H9 (cell line): ENCODE measurements at regions not wholly inside any gene's neighbourhood (a gene's known extent, or its start where the extent isn't known, plus 50 kb on each side); places are given as distances from the start of the nearest gene placed in this dataset.

Experiments
- DNase-seq: peaks from one replicate; pipeline ENCODE4 v3.0.0-alpha.2; 2017
- H2AFZ ChIP-seq: one replicate; pipeline ENCODE4 v1.6.1; 2013; ENCODE audit warnings: mild to moderate bottlenecking, low read length, control low read depth, moderate library complexity
- H2AK5ac ChIP-seq: 2 replicates; pipeline ENCODE4 v1.6.1; 2013; ENCODE audit warnings: low read length, control low read depth, mixed read lengths; ENCODE audit not compliant: insufficient read length
- H2BK120ac ChIP-seq: one replicate; pipeline ENCODE4 v1.6.1; 2013; ENCODE audit warnings: low read depth, mild to moderate bottlenecking, low read length, control low read depth, inconsistent platforms; ENCODE audit not compliant: poor library complexity, severe bottlenecking
- H2BK12ac ChIP-seq: 2 replicates; pipeline ENCODE4 v1.6.1; 2013; ENCODE audit warnings: low read length, control low read depth, mixed read lengths, low read depth; ENCODE audit not compliant: insufficient read length
- H2BK15ac ChIP-seq: 2 replicates; pipeline ENCODE4 v1.6.1; 2013; ENCODE audit warnings: low read depth, low read length, control low read depth
- H2BK20ac ChIP-seq: one replicate; pipeline ENCODE4 v1.6.1; 2013; ENCODE audit warnings: low read depth, mild to moderate bottlenecking, low read length, control low read depth, inconsistent platforms; ENCODE audit not compliant: poor library complexity, severe bottlenecking
- H2BK5ac ChIP-seq: 2 replicates; pipeline ENCODE4 v1.6.1; 2013; ENCODE audit warnings: low read length, control low read depth, mixed read lengths; ENCODE audit not compliant: insufficient read length
- H3K14ac ChIP-seq: 2 replicates; pipeline ENCODE4 v1.6.1; 2013; ENCODE audit warnings: low read length, control low read depth; ENCODE audit not compliant: insufficient read depth
- H3K18ac ChIP-seq: 2 replicates; pipeline ENCODE4 v1.6.1; 2013; ENCODE audit warnings: low read depth, mild to moderate bottlenecking, mixed read lengths, low read length, control low read depth; ENCODE audit not compliant: insufficient read length
- H3K23ac ChIP-seq: 2 replicates; pipeline ENCODE4 v1.6.1; 2013; ENCODE audit warnings: low read length, control low read depth, mixed read lengths, low read depth; ENCODE audit not compliant: insufficient read length
- H3K23me2 ChIP-seq: 2 replicates; pipeline ENCODE4 v1.6.1; 2013; ENCODE audit warnings: low read depth, mild to moderate bottlenecking, mixed read lengths, low read length, control low read depth; ENCODE audit not compliant: insufficient read length, poor library complexity, severe bottlenecking
- H3K27ac ChIP-seq: 2 replicates; pipeline ENCODE4 v1.5.1; 2013; ENCODE audit warnings: low read length, control low read depth, mixed read lengths, low read depth; ENCODE audit not compliant: insufficient read length
- H3K27me3 ChIP-seq: 2 replicates; pipeline ENCODE4 v1.6.1; 2013; ENCODE audit warnings: low read length, control low read depth, inconsistent platforms; ENCODE audit not compliant: insufficient read depth
- H3K4ac ChIP-seq: 2 replicates; pipeline ENCODE4 v1.6.1; 2013; ENCODE audit warnings: low read depth, mild to moderate bottlenecking, control low read depth, inconsistent platforms, low read length, moderate library complexity
- H3K4me1 ChIP-seq: 2 replicates; pipeline ENCODE4 v1.6.1; 2013; ENCODE audit warnings: low read length, control low read depth, inconsistent platforms; ENCODE audit not compliant: insufficient read depth
- H3K4me2 ChIP-seq: 2 replicates; pipeline ENCODE4 v1.6.1; 2013; ENCODE audit warnings: low read length, control low read depth, mixed read lengths; ENCODE audit not compliant: insufficient read length, insufficient read depth
- H3K56ac ChIP-seq: 2 replicates; pipeline ENCODE4 v1.6.1; 2013; ENCODE audit warnings: low read depth, mild to moderate bottlenecking, mixed read lengths, low read length, control low read depth; ENCODE audit not compliant: insufficient read length
- H3K79me1 ChIP-seq: 2 replicates; pipeline ENCODE4 v1.6.1; 2013; ENCODE audit warnings: low read depth, mild to moderate bottlenecking, moderate library complexity, low read length, control low read depth, inconsistent platforms; ENCODE audit not compliant: insufficient read depth, poor library complexity, severe bottlenecking
- H3K79me2 ChIP-seq: 2 replicates; pipeline ENCODE4 v1.6.1; 2013; ENCODE audit warnings: low read length, control low read depth, inconsistent platforms; ENCODE audit not compliant: insufficient read depth
- H3K9ac ChIP-seq: 2 replicates; pipeline ENCODE4 v1.6.1; 2013; ENCODE audit warnings: low read length, control low read depth, mixed read lengths; ENCODE audit not compliant: insufficient read length; ENCODE audit errors: extremely low read depth
- H3K9me3 ChIP-seq: one replicate; pipeline ENCODE4 v1.6.1; 2013; ENCODE audit warnings: low read depth, low read length, inconsistent platforms; ENCODE audit not compliant: control insufficient read depth
- H3T11ph ChIP-seq: one replicate; pipeline ENCODE4 v1.6.1; 2013; ENCODE audit warnings: mild to moderate bottlenecking, low read length, control low read depth, inconsistent platforms
- H4K20me1 ChIP-seq: one replicate; pipeline ENCODE4 v1.6.1; 2013; ENCODE audit not compliant: control insufficient read depth, insufficient read length, insufficient read depth
- H4K5ac ChIP-seq: 2 replicates; pipeline ENCODE4 v1.6.1; 2013; ENCODE audit warnings: low read depth, mild to moderate bottlenecking, mixed read lengths, low read length, control low read depth; ENCODE audit not compliant: insufficient read length
- H4K8ac ChIP-seq: replicated peaks from 2 replicates; pipeline ENCODE4 v1.6.1; 2013; ENCODE audit warnings: low read length, control low read depth, mixed read lengths, low read depth; ENCODE audit not compliant: insufficient read length
- H4K91ac ChIP-seq: 2 replicates; pipeline ENCODE4 v1.6.1; 2013; ENCODE audit warnings: low read depth, mild to moderate bottlenecking, moderate library complexity, mixed read lengths, low read length, control low read depth; ENCODE audit not compliant: insufficient read length
- H3K27ac Mint-ChIP-seq, 3 experiments: 2 replicates in 2 of 3; 3 replicates in 1 of 3; pipeline ENCODE4 v1.8.0; 2020 to 2021; ENCODE audit warnings: mixed read lengths in 3 of 3, mild to moderate bottlenecking in 1 of 3, moderate library complexity in 1 of 3
- H3K27me3 Mint-ChIP-seq: 2 replicates; pipeline ENCODE4 v1.8.0; 2021; ENCODE audit warnings: low read depth, mild to moderate bottlenecking, moderate library complexity, mixed read lengths
- H3K36me3 Mint-ChIP-seq, 3 experiments: 2 replicates in 2 of 3; 3 replicates in 1 of 3; pipeline ENCODE4 v1.8.0; 2020 to 2021; ENCODE audit warnings: low read depth in 3 of 3, mixed read lengths in 3 of 3; ENCODE audit not compliant: insufficient read depth in 1 of 3
- H3K4me1 Mint-ChIP-seq, 2 experiments: 2 replicates each; pipeline ENCODE4 v1.8.0; 2020; ENCODE audit warnings: mixed read lengths in 2 of 2
- H3K4me3 Mint-ChIP-seq, 2 experiments: 2 replicates in 1 of 2; 3 replicates in 1 of 2; pipeline ENCODE4 v1.8.0; 2020 to 2021; ENCODE audit warnings: mild to moderate bottlenecking in 2 of 2, mixed read lengths in 2 of 2, moderate library complexity in 1 of 2
- H3K9me3 Mint-ChIP-seq, 2 experiments: 2 replicates in 1 of 2; 3 replicates in 1 of 2; pipeline ENCODE4 v1.8.0; 2020; ENCODE audit warnings: mild to moderate bottlenecking in 2 of 2, mixed read lengths in 2 of 2, moderate library complexity in 1 of 2
- WGBS: extraction: QIAGEN DNeasy Blood & Tissue Kit; methylation state at CpG from one replicate; pipeline ENCODE4 v1.1.7; 2013; ENCODE audit warnings: missing lambda C conversion rate, low lambda C conversion rate, mixed read lengths; ENCODE audit not compliant: insufficient read length; ENCODE audit errors: extremely low coverage; 5-methylcytosine and 5-hydroxymethylcytosine counted together
- TF ChIP-seq, protein P1 (sequence below): fragments of 200-600 bp; sonication (generic); conservative IDR thresholded peaks from 3 replicates; pipeline ENCODE4 v1.8.0; 2021; ENCODE audit warnings: antibody characterized with exemption, mild to moderate bottlenecking

DNA sequence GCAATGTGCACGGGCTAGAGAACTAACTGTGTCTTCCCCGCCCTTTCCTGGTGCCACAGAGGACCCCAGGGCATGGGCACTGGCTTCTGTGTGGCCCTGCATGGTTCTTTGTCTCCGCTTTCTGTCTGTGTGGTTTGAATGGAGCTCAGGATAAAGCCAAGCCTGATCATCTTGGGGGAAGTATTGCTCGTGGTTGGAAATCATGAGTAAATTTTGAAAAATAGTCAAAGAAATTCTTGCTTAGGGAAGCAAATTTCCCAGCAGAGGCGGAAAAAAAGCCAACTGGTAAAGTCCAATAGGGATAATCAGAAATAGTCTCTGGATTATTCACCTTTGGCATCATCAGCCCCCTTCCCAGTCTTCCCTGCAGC is 55.4 kb downstream of the MAGEF1 start:
- H3K14ac ChIP-seq, result no peak overlapping the region
- no peak overlapping the region for H2AFZ ChIP-seq
- no peak overlapping the region for H2BK20ac ChIP-seq
- TF ChIP-seq, protein P1, sequence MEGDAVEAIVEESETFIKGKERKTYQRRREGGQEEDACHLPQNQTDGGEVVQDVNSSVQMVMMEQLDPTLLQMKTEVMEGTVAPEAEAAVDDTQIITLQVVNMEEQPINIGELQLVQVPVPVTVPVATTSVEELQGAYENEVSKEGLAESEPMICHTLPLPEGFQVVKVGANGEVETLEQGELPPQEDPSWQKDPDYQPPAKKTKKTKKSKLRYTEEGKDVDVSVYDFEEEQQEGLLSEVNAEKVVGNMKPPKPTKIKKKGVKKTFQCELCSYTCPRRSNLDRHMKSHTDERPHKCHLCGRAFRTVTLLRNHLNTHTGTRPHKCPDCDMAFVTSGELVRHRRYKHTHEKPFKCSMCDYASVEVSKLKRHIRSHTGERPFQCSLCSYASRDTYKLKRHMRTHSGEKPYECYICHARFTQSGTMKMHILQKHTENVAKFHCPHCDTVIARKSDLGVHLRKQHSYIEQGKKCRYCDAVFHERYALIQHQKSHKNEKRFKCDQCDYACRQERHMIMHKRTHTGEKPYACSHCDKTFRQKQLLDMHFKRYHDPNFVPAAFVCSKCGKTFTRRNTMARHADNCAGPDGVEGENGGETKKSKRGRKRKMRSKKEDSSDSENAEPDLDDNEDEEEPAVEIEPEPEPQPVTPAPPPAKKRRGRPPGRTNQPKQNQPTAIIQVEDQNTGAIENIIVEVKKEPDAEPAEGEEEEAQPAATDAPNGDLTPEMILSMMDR, result no peak
- H3K56ac ChIP-seq, result no peak overlapping the region
- peaks cover 12% of the 10 kb centered on the region; the same call in 1 of the 2 replicates for H3K4me1 ChIP-seq
- H4K20me1 ChIP-seq, result no peaks in the 10 kb centered on the region
- H2BK5ac ChIP-seq, result no peak overlapping the region
- no peak overlapping the region for H3K27ac ChIP-seq
- no peaks in the 10 kb centered on the region for H3K9me3 ChIP-seq
- Mint-ChIP-seq H3K9me3 (peaks cover 2 to 4% of the 10 kb centered on the region in 2 experiments; a peak in 2 of 5 replicates), H3K4me3 (no peak overlapping the region), H3K27me3 (no peaks in the 10 kb centered on the region; the same call in 1 of the 2 replicates), H3K27ac (peak overlapping the region in 2 of 3 experiments; percentile 1 to 5; a peak in 1 of 7 replicates), H3K4me1 (peaks cover 47 to 50% of the 10 kb centered on the region in 2 experiments), H3K36me3 (peaks cover 0 to 2% (median 0%) of the 10 kb centered on the region in 3 experiments; a peak in 1 of 7 replicates)
- no peak overlapping the region for H2BK12ac ChIP-seq
- no peak overlapping the region for H2BK120ac ChIP-seq
- no peak overlapping the region for H3K9ac ChIP-seq
- H3T11ph ChIP-seq, result no peak overlapping the region
- no peak overlapping the region for H3K4me2 ChIP-seq
- H4K5ac ChIP-seq, result no peak overlapping the region
- no peaks in the 10 kb centered on the region for H3K27me3 ChIP-seq
- H4K8ac ChIP-seq, result no peak overlapping the region
- DNase-seq, result no peak
- WGBS, result no CpG with 5 or more reads among the region's 5 CpGs
- H3K79me2 ChIP-seq, result no peaks in the 10 kb centered on the region
- no peaks in the 10 kb centered on the region for H3K23me2 ChIP-seq
- no peak overlapping the region for H3K4ac ChIP-seq
- no peak overlapping the region for H4K91ac ChIP-seq
- H3K18ac ChIP-seq, result no peak overlapping the region
- H3K23ac ChIP-seq, result no peak overlapping the region
- no peak overlapping the region for H2AK5ac ChIP-seq
- H2BK15ac ChIP-seq, result no peak overlapping the region
- no peaks in the 10 kb centered on the region for H3K79me1 ChIP-seq
